Transverse colon (tissue), 4 donors: ENCODE measurements at regions not wholly inside any gene's neighbourhood (a gene's known extent, or its start where the extent isn't known, plus 50 kb on each side); places are given as distances from the start of the nearest gene placed in this dataset.
A peak's percentile ranks its signal among the peaks of the same experiment; 100 is the strongest.
"Not testable (repeated sequence)": the region's sequence is repeated elsewhere in the genome, so short reads cannot be mapped to it uniquely, and the experiment has no call there.

Experiments
- EP300 ChIP-seq: sonication (generic); formaldehyde crosslinking; IDR thresholded peaks from one replicate; pipeline ENCODE4 v1.6.1; 2017; ENCODE audit warnings: antibody characterized with exemption, low read depth
- POLR2A ChIP-seq: fragments of 450-650 bp; IDR thresholded peaks from one replicate; pipeline ENCODE4 v1.6.1; 2016; ENCODE audit warnings: antibody characterized with exemption, mild to moderate bottlenecking, moderate library complexity
- POLR2AphosphoS5 ChIP-seq, 3 donors: sonication (generic); formaldehyde crosslinking; IDR thresholded peaks; one replicate each; pipeline ENCODE4 v1.6.1; 2016; ENCODE audit warnings: antibody characterized with exemption in 3 of 3
- TF ChIP-seq, protein P1 (sequence below), 5 experiments: fragments of 200-600 bp in 3 of 5; fragments of 450-650 bp in 2 of 5; sonication (generic) in 3 of 5; IDR thresholded peaks; 1 replicate in 2 of 5; 2 replicates in 3 of 5; pipeline ENCODE4 v1.5.1; 2016 to 2017; ENCODE audit warnings: antibody characterized with exemption in 5 of 5, inconsistent platforms in 3 of 5, mild to moderate bottlenecking in 2 of 5, moderate library complexity in 1 of 5

DNA sequence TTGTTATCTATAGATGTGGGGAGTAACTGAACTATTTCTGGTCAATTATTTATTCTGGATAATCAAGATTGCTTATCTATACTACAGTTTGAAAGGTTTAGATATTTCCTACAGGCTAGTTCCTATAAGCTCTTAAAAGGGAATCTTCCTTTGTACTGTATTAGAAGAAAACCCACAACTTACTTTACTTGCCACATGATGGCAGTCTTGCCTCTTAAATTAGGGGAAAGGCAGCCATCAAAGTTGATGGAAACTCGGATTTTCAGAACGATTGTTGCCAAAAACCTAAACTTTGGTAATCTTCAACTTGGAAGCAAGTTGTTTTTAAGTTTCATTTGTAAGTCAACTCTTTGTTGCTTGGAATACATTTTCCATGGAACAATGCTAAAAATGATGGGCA is 77.2 kb upstream of the AGTPBP1 start:
- TF ChIP-seq, protein P1, sequence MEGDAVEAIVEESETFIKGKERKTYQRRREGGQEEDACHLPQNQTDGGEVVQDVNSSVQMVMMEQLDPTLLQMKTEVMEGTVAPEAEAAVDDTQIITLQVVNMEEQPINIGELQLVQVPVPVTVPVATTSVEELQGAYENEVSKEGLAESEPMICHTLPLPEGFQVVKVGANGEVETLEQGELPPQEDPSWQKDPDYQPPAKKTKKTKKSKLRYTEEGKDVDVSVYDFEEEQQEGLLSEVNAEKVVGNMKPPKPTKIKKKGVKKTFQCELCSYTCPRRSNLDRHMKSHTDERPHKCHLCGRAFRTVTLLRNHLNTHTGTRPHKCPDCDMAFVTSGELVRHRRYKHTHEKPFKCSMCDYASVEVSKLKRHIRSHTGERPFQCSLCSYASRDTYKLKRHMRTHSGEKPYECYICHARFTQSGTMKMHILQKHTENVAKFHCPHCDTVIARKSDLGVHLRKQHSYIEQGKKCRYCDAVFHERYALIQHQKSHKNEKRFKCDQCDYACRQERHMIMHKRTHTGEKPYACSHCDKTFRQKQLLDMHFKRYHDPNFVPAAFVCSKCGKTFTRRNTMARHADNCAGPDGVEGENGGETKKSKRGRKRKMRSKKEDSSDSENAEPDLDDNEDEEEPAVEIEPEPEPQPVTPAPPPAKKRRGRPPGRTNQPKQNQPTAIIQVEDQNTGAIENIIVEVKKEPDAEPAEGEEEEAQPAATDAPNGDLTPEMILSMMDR (IDR thresholded peaks at IDR 0.05): peak; percentile 25 to 49 (median 34)
- TF ChIP-seq POLR2A; POLR2AphosphoS5 (IDR thresholded peaks at IDR 0.05); EP300: not testable (repeated sequence)
